SK-N-SH (cell line): ENCODE measurements at regions not wholly inside any gene's neighbourhood (a gene's known extent, or its start where the extent isn't known, plus 50 kb on each side); places are given as distances from the start of the nearest gene placed in this dataset.

Experiments
- CTCF ChIA-PET: fragments of 300-600, 350-600 bp; formaldehyde crosslinking; extraction: SDS; loops from one replicate; lab custom pipeline; 2021; lab: Yijun Ruan, JAX
- POLR2A ChIA-PET: fragments of 350-600 bp; sonication (Branson Sonifier 250); formaldehyde crosslinking; extraction: SDS; loops from one replicate; lab custom pipeline; 2020; ENCODE audit warnings: antibody characterized with exemption, inconsistent platforms; lab: Yijun Ruan, JAX
- DNase-seq: peaks from one replicate; pipeline ENCODE4 v3.0.0; 2012
- H2AFZ ChIP-seq: fragments of 200-600 bp; sonication (generic); 2 replicates; pipeline ENCODE4 v1.8.1; 2016; ENCODE audit warnings: antibody characterized with exemption, mild to moderate bottlenecking, low read depth
- H3F3A ChIP-seq: fragments of 200-600 bp; sonication (generic); replicated peaks from 2 replicates; pipeline ENCODE3; 2016; ENCODE audit warnings: antibody characterized with exemption, mild to moderate bottlenecking; ENCODE audit not compliant: insufficient read depth
- H3K27ac ChIP-seq, 2 experiments: fragments of 200-500 bp in 1 of 2; fragments of 200-600 bp in 1 of 2; sonication (Bioruptor generic) in 1 of 2; sonication (generic), shearing (Covaris generic) in 1 of 2; 2 replicates each; pipeline versions ENCODE4 v1.5.1 to v1.6.1; 2014 to 2016; ENCODE audit warnings: low read depth in 2 of 2, inconsistent platforms in 1 of 2, low read length in 1 of 2, mild to moderate bottlenecking in 1 of 2, mixed read lengths in 1 of 2
- H3K27me3 ChIP-seq: fragments of 200-600 bp; sonication (generic), shearing (Covaris generic); 2 replicates; pipeline ENCODE4 v1.6.1; 2016; ENCODE audit warnings: mixed run types; ENCODE audit not compliant: insufficient read depth
- H3K36me3 ChIP-seq, 2 experiments: fragments of 200-500 bp in 1 of 2; fragments of 200-600 bp in 1 of 2; sonication (Bioruptor generic) in 1 of 2; sonication (generic) in 1 of 2; replicated peaks in 1 of 2; 2 replicates each; pipeline versions ENCODE3 to v1.5.1; 2014 to 2016; ENCODE audit warnings: low read length in 1 of 2, mild to moderate bottlenecking in 1 of 2; ENCODE audit not compliant: insufficient read depth in 2 of 2, control insufficient read depth in 1 of 2
- H3K4me1 ChIP-seq, 2 experiments: fragments of 200-500 bp in 1 of 2; fragments of 200-600 bp in 1 of 2; sonication (Bioruptor generic) in 1 of 2; sonication (generic), shearing (Covaris generic) in 1 of 2; 2 replicates each; pipeline versions ENCODE4 v1.5.1 to v1.6.1; 2014 to 2016; ENCODE audit warnings: low read depth in 1 of 2, low read length in 1 of 2, mixed run types in 1 of 2; ENCODE audit not compliant: insufficient read depth in 2 of 2, control insufficient read depth in 1 of 2
- H3K4me2 ChIP-seq: fragments of 200-600 bp; sonication (generic), shearing (Covaris generic); 2 replicates; pipeline ENCODE4 v1.6.1; 2017; ENCODE audit warnings: mixed run types
- H3K4me3 ChIP-seq, 2 experiments: fragments of 200-500 bp in 1 of 2; fragments of 200-600 bp in 1 of 2; sonication (Bioruptor generic) in 1 of 2; sonication (generic), shearing (Covaris generic) in 1 of 2; 2 replicates each; pipeline versions ENCODE4 v1.5.1 to v1.8.1; 2014 to 2016; ENCODE audit warnings: low read depth in 2 of 2, inconsistent platforms in 1 of 2, low read length in 1 of 2, mild to moderate bottlenecking in 1 of 2, mixed read lengths in 1 of 2, moderate library complexity in 1 of 2
- H3K79me2 ChIP-seq: fragments of 200-600 bp; sonication (generic); 2 replicates; pipeline ENCODE4 v1.8.1; 2017; ENCODE audit warnings: mild to moderate bottlenecking; ENCODE audit not compliant: insufficient read depth
- H3K9ac ChIP-seq: fragments of 200-600 bp; sonication (generic); 2 replicates; pipeline ENCODE4 v1.6.1; 2017; ENCODE audit warnings: mixed run types
- H3K9me2 ChIP-seq: fragments of 200-600 bp; sonication (generic); 2 replicates; pipeline ENCODE4 v1.6.1; 2017; ENCODE audit warnings: mixed run types
- H3K9me3 ChIP-seq: fragments of 200-600 bp; sonication (generic); 2 replicates; pipeline ENCODE4 v1.6.1; 2017; ENCODE audit warnings: mixed run types, mild to moderate bottlenecking, moderate library complexity
- H4K20me1 ChIP-seq: fragments of 200-600 bp; sonication (generic); 2 replicates; pipeline ENCODE4 v1.6.1; 2017; ENCODE audit warnings: mild to moderate bottlenecking, mixed run types; ENCODE audit not compliant: insufficient read depth
- CHD2 ChIP-seq: fragments of 150-350 bp; IDR thresholded peaks from 2 replicates; pipeline ENCODE4 v1.6.1; 2018; ENCODE audit warnings: low read length; ENCODE audit not compliant: partially characterized antibody
- CTCF ChIP-seq: fragments of 200-600 bp; sonication (generic); IDR thresholded peaks from 2 replicates; pipeline ENCODE4 v1.6.1; 2017; ENCODE audit warnings: antibody characterized with exemption, mild to moderate bottlenecking, moderate library complexity
- ELF1 ChIP-seq: IDR thresholded peaks from 2 replicates; pipeline ENCODE4 v1.4.0; 2012
- EP300 ChIP-seq, 2 experiments: IDR thresholded peaks; 2 replicates each; pipeline versions ENCODE4 v1.4.0 to v1.6.1; 2012; ENCODE audit warnings: borderline replicate concordance in 1 of 2, low read depth in 1 of 2, low read length in 1 of 2
- FOSL2 ChIP-seq: IDR thresholded peaks from 2 replicates; pipeline ENCODE4 v1.4.0; 2012; ENCODE audit warnings: low read depth, mild to moderate bottlenecking, moderate library complexity, borderline replicate concordance
- FOXJ3 ChIP-seq: sonication (generic); formaldehyde crosslinking; IDR thresholded peaks from 2 replicates; pipeline ENCODE4 v1.5.1; 2020; ENCODE audit warnings: mild to moderate bottlenecking, missing genetic modification reagents
- FOXM1 ChIP-seq: IDR thresholded peaks from 2 replicates; pipeline ENCODE4 v1.4.0; 2012; ENCODE audit warnings: low read depth, mild to moderate bottlenecking
- GATA2 ChIP-seq: sonication (generic); formaldehyde crosslinking; IDR thresholded peaks from 2 replicates; pipeline ENCODE4 v1.5.0; 2020; ENCODE audit warnings: mild to moderate bottlenecking, missing genetic modification reagents
- NFIC ChIP-seq: IDR thresholded peaks from 2 replicates; pipeline ENCODE4 v1.4.0; 2012; ENCODE audit warnings: borderline replicate concordance
- NRF1 ChIP-seq: IDR thresholded peaks from 2 replicates; pipeline ENCODE4 v1.6.1; 2012; ENCODE audit warnings: low read depth, mild to moderate bottlenecking, low read length
- PBX3 ChIP-seq: IDR thresholded peaks from 2 replicates; pipeline ENCODE4; 2012
- POLR2AphosphoS5 ChIP-seq: IDR thresholded peaks from 2 replicates; pipeline ENCODE4 v1.6.1; 2012; ENCODE audit warnings: low read depth, low read length
- RAD21 ChIP-seq: IDR thresholded peaks from 2 replicates; pipeline ENCODE4 v1.6.1; 2012; ENCODE audit warnings: mild to moderate bottlenecking, low read length
- RCOR1 ChIP-seq: fragments of 150-350 bp; IDR thresholded peaks from 2 replicates; pipeline ENCODE4 v1.6.1; 2017; ENCODE audit warnings: antibody characterized with exemption, low read length
- TAF1 ChIP-seq: IDR thresholded peaks from 2 replicates; pipeline ENCODE4 v1.6.1; 2012; ENCODE audit warnings: low read depth, mild to moderate bottlenecking, low read length, moderate library complexity, borderline replicate concordance
- TCF12 ChIP-seq: IDR thresholded peaks from 2 replicates; pipeline ENCODE4 v1.4.0; 2012
- TEAD4 ChIP-seq: IDR thresholded peaks from 2 replicates; pipeline ENCODE4 v1.4.0; 2012; ENCODE audit warnings: mild to moderate bottlenecking, borderline replicate concordance; ENCODE audit not compliant: insufficient read depth
- USF2 ChIP-seq: fragments of 150-350 bp; IDR thresholded peaks from 2 replicates; pipeline ENCODE4 v1.6.1; 2017; ENCODE audit warnings: antibody characterized with exemption, low read length, low read depth, borderline replicate concordance
- ZBTB33 ChIP-seq: IDR thresholded peaks from 2 replicates; pipeline ENCODE4 v1.4.0; 2012; ENCODE audit warnings: low read depth, borderline replicate concordance
- TF ChIP-seq, protein P1 (sequence below): IDR thresholded peaks from 2 replicates; pipeline ENCODE4 v1.4.0; 2012; ENCODE audit warnings: low read depth
- TF ChIP-seq, protein P2 (sequence below): IDR thresholded peaks from 2 replicates; pipeline ENCODE4 v1.6.1; 2012; ENCODE audit warnings: mild to moderate bottlenecking, low read depth, low read length, moderate library complexity

DNA sequence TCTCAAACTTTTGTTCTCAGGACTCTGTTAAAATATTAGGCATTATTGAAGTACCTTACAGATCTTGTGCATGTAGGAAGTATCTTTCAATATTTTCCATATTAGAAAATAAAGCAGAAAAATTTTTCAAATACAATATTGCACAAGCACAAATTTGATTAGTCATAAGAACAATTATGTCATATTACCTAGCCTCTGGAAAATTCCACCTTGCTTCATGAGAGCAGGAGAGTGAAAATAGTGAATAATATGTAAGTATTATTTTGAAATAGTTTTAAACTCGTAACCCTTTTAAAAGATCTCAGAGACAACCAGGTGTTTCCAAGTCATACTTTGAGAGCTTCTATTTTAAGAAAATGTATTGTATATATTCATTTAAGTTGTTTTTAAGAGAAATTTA, 1672.9 kb upstream of the ACO1 start (continued):
- TF ChIP-seq FOXJ3 (no peak), NRF1 (no peak), PBX3 (no peak), GATA2 (CRISPR knock-in tag) (no peak)

GRCh38 chr9:30713243-30713642, 1671.2 kb upstream of the ACO1 start:
- Histone ChIP-seq H2AFZ (0 out of 2 replicates have a peak overlapping the region, but pooled peaks have one; percentile 2), H4K20me1 (no peaks in the 10 kb centered on the region), H3K9ac (no peak overlapping the region), H3K79me2 (no peaks in the 10 kb centered on the region), H3K9me3 (no peaks in the 10 kb centered on the region), H3K4me2 (no peak overlapping the region), H3F3A (peaks cover 3% of the 10 kb centered on the region), H3K4me3 (no peak overlapping the region), H3K4me1 (peaks cover 0 to 4% of the 10 kb centered on the region in 2 experiments; a peak in 2 of 4 replicates), H3K36me3 (no peaks in the 10 kb centered on the region), H3K27ac (peak overlapping the region in 1 of 2 experiments; percentile 98; a peak in 3 of 4 replicates), H3K27me3 (no peaks in the 10 kb centered on the region), H3K9me2 (no peaks in the 10 kb centered on the region)
- peak; percentile 35 for DNase-seq
- ChIA-PET CTCF (interaction anchor here (1.2 kb wide), 1 partner anchor 244 kb away, joined by 3 read pairs; no protein-coding TSS in a partner anchor), POLR2A (no interaction called here)
- TF ChIP-seq CTCF (no peak), TAF1 (no peak), ELF1 (no peak), NFIC (no peak), EP300 (IDR thresholded peaks at IDR 0.05; ENCODE audit: borderline replicate concordance in 1 of 2, low read depth in 1 of 2, low read length in 1 of 2) (peak in 1 of 2 experiments; percentile 95; a peak in 2 of 4 replicates), POLR2AphosphoS5 (no peak), ZBTB33 (no peak), FOXM1 (no peak), FOXJ3 (peak; percentile 62; the same call in 1 of the 2 replicates), FOSL2 (no peak), CHD2 (peak; percentile 80), TEAD4 (no peak), RAD21 (peak; percentile 51), TCF12 (peak; percentile 34; the same call in 1 of the 2 replicates), GATA2 (CRISPR knock-in tag) (peak; percentile 93), USF2 (no peak), RCOR1 (peak; percentile 66; the same call in 1 of the 2 replicates), PBX3 (no peak)
- TF ChIP-seq, protein P1, sequence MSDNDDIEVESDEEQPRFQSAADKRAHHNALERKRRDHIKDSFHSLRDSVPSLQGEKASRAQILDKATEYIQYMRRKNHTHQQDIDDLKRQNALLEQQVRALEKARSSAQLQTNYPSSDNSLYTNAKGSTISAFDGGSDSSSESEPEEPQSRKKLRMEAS, result no peak
- TF ChIP-seq, protein P2, sequence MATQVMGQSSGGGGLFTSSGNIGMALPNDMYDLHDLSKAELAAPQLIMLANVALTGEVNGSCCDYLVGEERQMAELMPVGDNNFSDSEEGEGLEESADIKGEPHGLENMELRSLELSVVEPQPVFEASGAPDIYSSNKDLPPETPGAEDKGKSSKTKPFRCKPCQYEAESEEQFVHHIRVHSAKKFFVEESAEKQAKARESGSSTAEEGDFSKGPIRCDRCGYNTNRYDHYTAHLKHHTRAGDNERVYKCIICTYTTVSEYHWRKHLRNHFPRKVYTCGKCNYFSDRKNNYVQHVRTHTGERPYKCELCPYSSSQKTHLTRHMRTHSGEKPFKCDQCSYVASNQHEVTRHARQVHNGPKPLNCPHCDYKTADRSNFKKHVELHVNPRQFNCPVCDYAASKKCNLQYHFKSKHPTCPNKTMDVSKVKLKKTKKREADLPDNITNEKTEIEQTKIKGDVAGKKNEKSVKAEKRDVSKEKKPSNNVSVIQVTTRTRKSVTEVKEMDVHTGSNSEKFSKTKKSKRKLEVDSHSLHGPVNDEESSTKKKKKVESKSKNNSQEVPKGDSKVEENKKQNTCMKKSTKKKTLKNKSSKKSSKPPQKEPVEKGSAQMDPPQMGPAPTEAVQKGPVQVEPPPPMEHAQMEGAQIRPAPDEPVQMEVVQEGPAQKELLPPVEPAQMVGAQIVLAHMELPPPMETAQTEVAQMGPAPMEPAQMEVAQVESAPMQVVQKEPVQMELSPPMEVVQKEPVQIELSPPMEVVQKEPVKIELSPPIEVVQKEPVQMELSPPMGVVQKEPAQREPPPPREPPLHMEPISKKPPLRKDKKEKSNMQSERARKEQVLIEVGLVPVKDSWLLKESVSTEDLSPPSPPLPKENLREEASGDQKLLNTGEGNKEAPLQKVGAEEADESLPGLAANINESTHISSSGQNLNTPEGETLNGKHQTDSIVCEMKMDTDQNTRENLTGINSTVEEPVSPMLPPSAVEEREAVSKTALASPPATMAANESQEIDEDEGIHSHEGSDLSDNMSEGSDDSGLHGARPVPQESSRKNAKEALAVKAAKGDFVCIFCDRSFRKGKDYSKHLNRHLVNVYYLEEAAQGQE, result no peak
